ENCODE measurements at regions not wholly inside any gene's neighbourhood (a gene's known extent, or its start where the extent isn't known, plus 50 kb on each side); places are given as distances from the start of the nearest gene placed in this dataset.

- DNase-seq (ENCODE audit: low spot score): no peak
Observed at GRCh38 chr12:114875313-114875712, 191.3 kb upstream of the TBX3 start.

- DNase-seq (ENCODE audit: low spot score): no peak
Observed at GRCh38 chr12:114873656-114874055, 189.7 kb upstream of the TBX3 start.

GRCh38 chr12:114868995-114869834 is 185.2 kb upstream of the TBX3 start:
- DNase-seq (ENCODE audit: low spot score): peak; percentile 62

GRCh38 chr12:114866331-114866730 is 182.4 kb upstream of the TBX3 start:
- no peak for DNase-seq (ENCODE audit: low spot score)

GRCh38 chr12:114864837-114865551 is 181.0 kb upstream of the TBX3 start:
- no peak for DNase-seq (ENCODE audit: low spot score)

GRCh38 chr12:114863911-114864310 is 179.9 kb upstream of the TBX3 start:
- no peak for DNase-seq (ENCODE audit: low spot score)

- DNase-seq (ENCODE audit: low spot score): no peak
Observed at GRCh38 chr12:114860969-114861368, 177.0 kb upstream of the TBX3 start.

- DNase-seq (ENCODE audit: low spot score): peak; percentile 37
Observed at GRCh38 chr12:114858388-114859146, 174.6 kb upstream of the TBX3 start.

- DNase-seq (ENCODE audit: low spot score): no peak
Observed at GRCh38 chr12:114855678-114856077, 171.7 kb upstream of the TBX3 start.

- DNase-seq (ENCODE audit: low spot score): no peak
Observed at GRCh38 chr12:114852976-114853529, 169.1 kb upstream of the TBX3 start.

GRCh38 chr12:114851981-114852380 is 168.0 kb upstream of the TBX3 start:
- DNase-seq (ENCODE audit: low spot score): no peak

GRCh38 chr12:114850661-114851275 is 166.8 kb upstream of the TBX3 start:
- DNase-seq (ENCODE audit: low spot score): no peak

GRCh38 chr12:114848666-114849065 is 164.7 kb upstream of the TBX3 start:
- no peak for DNase-seq (ENCODE audit: low spot score)

GRCh38 chr12:114847441-114848035 is 163.6 kb upstream of the TBX3 start:
- DNase-seq (ENCODE audit: low spot score): no peak

GRCh38 chr12:114846771-114847170 is 162.8 kb upstream of the TBX3 start:
- DNase-seq (ENCODE audit: low spot score): no peak

GRCh38 chr12:114841557-114842251 is 157.7 kb upstream of the TBX3 start:
- no peak for DNase-seq (ENCODE audit: low spot score)

- DNase-seq (ENCODE audit: low spot score): no peak
Observed at GRCh38 chr12:114838480-114838879, 154.5 kb upstream of the TBX3 start.

- no peak for DNase-seq (ENCODE audit: low spot score)
Observed at GRCh38 chr12:114836609-114837008, 152.6 kb upstream of the TBX3 start.

- no peak for DNase-seq (ENCODE audit: low spot score)
Observed at GRCh38 chr12:114835031-114835430, 151.1 kb upstream of the TBX3 start.

- DNase-seq (ENCODE audit: low spot score): no peak
Observed at GRCh38 chr12:114834621-114835020, 150.6 kb upstream of the TBX3 start.
